ENCODE measurements at regions not wholly inside any gene's neighbourhood (a gene's known extent, or its start where the extent isn't known, plus 50 kb on each side); places are given as distances from the start of the nearest gene placed in this dataset.

DNA sequence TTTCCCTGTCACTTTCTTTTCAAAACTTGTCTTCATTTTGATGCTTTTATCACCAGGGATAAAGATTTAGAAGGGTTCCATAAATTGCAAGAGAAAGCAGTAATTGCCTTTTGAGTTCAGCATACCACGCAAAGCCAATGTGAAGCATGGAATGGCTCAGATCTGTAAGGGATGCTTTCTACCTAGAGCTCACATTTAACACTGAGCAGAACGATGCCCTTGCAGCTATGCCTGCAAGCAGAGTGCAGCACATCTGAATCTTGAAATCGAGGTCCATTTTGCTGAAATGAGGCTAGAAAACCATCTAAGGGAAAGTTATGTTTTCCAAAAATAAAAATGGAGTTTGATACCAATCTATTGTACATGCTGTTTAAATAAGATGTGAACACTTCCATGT, 171.2 kb upstream of the CELF2 start:
- DNase-seq: no peak
- Histone ChIP-seq H3K27ac (no peak overlapping the region), H3K36me3 (no peaks in the 10 kb centered on the region), H3K9me3 (no peaks in the 10 kb centered on the region), H3K4me3 (no peak overlapping the region), H3K27me3 (no peaks in the 10 kb centered on the region), H3K4me1 (no peaks in the 10 kb centered on the region)
- TF ChIP-seq, protein P1, sequence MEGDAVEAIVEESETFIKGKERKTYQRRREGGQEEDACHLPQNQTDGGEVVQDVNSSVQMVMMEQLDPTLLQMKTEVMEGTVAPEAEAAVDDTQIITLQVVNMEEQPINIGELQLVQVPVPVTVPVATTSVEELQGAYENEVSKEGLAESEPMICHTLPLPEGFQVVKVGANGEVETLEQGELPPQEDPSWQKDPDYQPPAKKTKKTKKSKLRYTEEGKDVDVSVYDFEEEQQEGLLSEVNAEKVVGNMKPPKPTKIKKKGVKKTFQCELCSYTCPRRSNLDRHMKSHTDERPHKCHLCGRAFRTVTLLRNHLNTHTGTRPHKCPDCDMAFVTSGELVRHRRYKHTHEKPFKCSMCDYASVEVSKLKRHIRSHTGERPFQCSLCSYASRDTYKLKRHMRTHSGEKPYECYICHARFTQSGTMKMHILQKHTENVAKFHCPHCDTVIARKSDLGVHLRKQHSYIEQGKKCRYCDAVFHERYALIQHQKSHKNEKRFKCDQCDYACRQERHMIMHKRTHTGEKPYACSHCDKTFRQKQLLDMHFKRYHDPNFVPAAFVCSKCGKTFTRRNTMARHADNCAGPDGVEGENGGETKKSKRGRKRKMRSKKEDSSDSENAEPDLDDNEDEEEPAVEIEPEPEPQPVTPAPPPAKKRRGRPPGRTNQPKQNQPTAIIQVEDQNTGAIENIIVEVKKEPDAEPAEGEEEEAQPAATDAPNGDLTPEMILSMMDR (IDR thresholded peaks at IDR 0.05): no peak
- no peak for ATAC-seq
- intact Hi-C loops (cut with DNase I): no loop called here

GRCh38 chr10:10847387-10847786, 170.3 kb upstream of the CELF2 start:
- no peaks in the 10 kb centered on the region for H3K9me3 ChIP-seq
- H3K27me3 ChIP-seq: no peaks in the 10 kb centered on the region
- ATAC-seq: no peak
- intact Hi-C loops (cut with DNase I): no loop called here
- no peaks in the 10 kb centered on the region for H3K4me1 ChIP-seq
- H3K27ac ChIP-seq: no peak overlapping the region
- TF ChIP-seq, protein P1 (IDR thresholded peaks at IDR 0.05): no peak
- no peaks in the 10 kb centered on the region for H3K36me3 ChIP-seq
- no peak for DNase-seq
- no peak overlapping the region for H3K4me3 ChIP-seq

- no peak for DNase-seq
- intact Hi-C loops (cut with DNase I): no loop called here
- Histone ChIP-seq H3K4me1 (no peaks in the 10 kb centered on the region), H3K27ac (no peak overlapping the region), H3K9me3 (no peaks in the 10 kb centered on the region), H3K4me3 (no peak overlapping the region), H3K27me3 (no peaks in the 10 kb centered on the region), H3K36me3 (no peaks in the 10 kb centered on the region)
- TF ChIP-seq, protein P1 (IDR thresholded peaks at IDR 0.05): no peak
- ATAC-seq: no peak
Observed at GRCh38 chr10:10848488-10849111, 169.1 kb upstream of the CELF2 start.

GRCh38 chr10:10849306-10849705, 168.4 kb upstream of the CELF2 start:
- no peaks in the 10 kb centered on the region for H3K36me3 ChIP-seq
- DNase-seq: no peak
- no peak overlapping the region for H3K4me3 ChIP-seq
- ATAC-seq: no peak
- no peaks in the 10 kb centered on the region for H3K27me3 ChIP-seq
- intact Hi-C loops (cut with DNase I): no loop called here
- H3K4me1 ChIP-seq: no peaks in the 10 kb centered on the region
- no peak overlapping the region for H3K27ac ChIP-seq
- no peaks in the 10 kb centered on the region for H3K9me3 ChIP-seq
- TF ChIP-seq, protein P1 (IDR thresholded peaks at IDR 0.05): no peak

GRCh38 chr10:10850214-10850613, 167.5 kb upstream of the CELF2 start:
- DNase-seq (no peak), ATAC-seq (peak; percentile 15)
- no peak overlapping the region for H3K4me3 ChIP-seq
- H3K27me3 ChIP-seq: no peaks in the 10 kb centered on the region
- no peak overlapping the region for H3K27ac ChIP-seq
- H3K9me3 ChIP-seq: no peaks in the 10 kb centered on the region
- no peaks in the 10 kb centered on the region for H3K36me3 ChIP-seq
- intact Hi-C loops (cut with DNase I): no loop called here
- no peaks in the 10 kb centered on the region for H3K4me1 ChIP-seq
- TF ChIP-seq, protein P1 (IDR thresholded peaks at IDR 0.05): no peak
